ENCODE measurements at regions not wholly inside any gene's neighbourhood (a gene's known extent, or its start where the extent isn't known, plus 50 kb on each side); places are given as distances from the start of the nearest gene placed in this dataset.
A peak's percentile ranks its signal among the peaks of the same experiment; 100 is the strongest.

DNA sequence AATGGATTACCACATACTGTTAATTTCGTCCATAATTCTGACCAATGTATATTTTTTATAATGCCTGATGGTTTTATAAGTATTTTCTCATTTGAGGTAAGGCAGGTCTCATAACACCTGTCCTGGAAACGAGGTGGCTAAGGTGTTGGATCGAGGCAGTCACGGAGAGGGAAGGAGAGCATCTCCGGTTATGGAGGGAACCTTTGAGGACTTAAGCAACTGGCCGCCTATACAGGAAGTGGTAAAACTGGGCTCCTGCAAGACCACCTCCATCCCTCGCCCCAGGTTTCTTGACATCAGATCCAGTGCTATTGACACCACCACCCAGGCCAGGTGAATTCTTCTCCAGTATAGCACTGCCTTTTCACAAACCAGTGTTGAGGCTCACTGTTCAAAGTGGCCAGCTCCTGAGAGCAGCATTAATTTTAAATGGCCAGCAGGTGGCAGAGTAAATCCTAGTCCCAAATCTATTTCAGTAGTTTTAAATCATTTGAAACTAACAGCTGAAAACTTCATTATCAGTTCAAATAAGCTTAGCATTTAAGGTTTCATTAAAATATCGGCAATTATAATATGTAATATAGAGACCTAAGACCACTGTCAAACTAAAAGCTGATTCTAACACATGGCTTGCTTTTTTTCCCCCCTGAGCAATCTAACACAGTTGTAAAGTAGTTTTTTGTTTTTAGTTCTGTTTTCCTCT lies 100.8 kb downstream of the PPM1A start:
- no peak for DNase-seq (ENCODE audit: low spot score)
- no peak overlapping the region for H3K27ac ChIP-seq (ENCODE audit: poor library complexity, severe bottlenecking)
- no peaks in the 10 kb centered on the region for H3K9me3 ChIP-seq (ENCODE audit: severe bottlenecking)
- TF ChIP-seq, protein P1, sequence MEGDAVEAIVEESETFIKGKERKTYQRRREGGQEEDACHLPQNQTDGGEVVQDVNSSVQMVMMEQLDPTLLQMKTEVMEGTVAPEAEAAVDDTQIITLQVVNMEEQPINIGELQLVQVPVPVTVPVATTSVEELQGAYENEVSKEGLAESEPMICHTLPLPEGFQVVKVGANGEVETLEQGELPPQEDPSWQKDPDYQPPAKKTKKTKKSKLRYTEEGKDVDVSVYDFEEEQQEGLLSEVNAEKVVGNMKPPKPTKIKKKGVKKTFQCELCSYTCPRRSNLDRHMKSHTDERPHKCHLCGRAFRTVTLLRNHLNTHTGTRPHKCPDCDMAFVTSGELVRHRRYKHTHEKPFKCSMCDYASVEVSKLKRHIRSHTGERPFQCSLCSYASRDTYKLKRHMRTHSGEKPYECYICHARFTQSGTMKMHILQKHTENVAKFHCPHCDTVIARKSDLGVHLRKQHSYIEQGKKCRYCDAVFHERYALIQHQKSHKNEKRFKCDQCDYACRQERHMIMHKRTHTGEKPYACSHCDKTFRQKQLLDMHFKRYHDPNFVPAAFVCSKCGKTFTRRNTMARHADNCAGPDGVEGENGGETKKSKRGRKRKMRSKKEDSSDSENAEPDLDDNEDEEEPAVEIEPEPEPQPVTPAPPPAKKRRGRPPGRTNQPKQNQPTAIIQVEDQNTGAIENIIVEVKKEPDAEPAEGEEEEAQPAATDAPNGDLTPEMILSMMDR (IDR thresholded peaks at IDR 0.05; ENCODE audit: poor library complexity, severe bottlenecking): peak; percentile 91
- ATAC-seq (ENCODE audit: low read depth): peak; percentile 64
- H3K4me1 ChIP-seq (ENCODE audit: insufficient read depth, poor library complexity, severe bottlenecking): no peaks in the 10 kb centered on the region
- no peak overlapping the region for H3K4me3 ChIP-seq (ENCODE audit: severe bottlenecking)
- H3K27me3 ChIP-seq (ENCODE audit: insufficient read depth, poor library complexity, severe bottlenecking): peaks cover 16% of the 10 kb centered on the region
- H3K36me3 ChIP-seq (ENCODE audit: low read depth): no peaks in the 10 kb centered on the region

- Histone ChIP-seq H3K36me3 (ENCODE audit: low read depth) (no peaks in the 10 kb centered on the region), H3K27me3 (ENCODE audit: insufficient read depth, poor library complexity, severe bottlenecking) (peaks cover 14% of the 10 kb centered on the region), H3K27ac (ENCODE audit: poor library complexity, severe bottlenecking) (no peak overlapping the region), H3K4me1 (ENCODE audit: insufficient read depth, poor library complexity, severe bottlenecking) (no peaks in the 10 kb centered on the region), H3K9me3 (ENCODE audit: severe bottlenecking) (no peaks in the 10 kb centered on the region), H3K4me3 (ENCODE audit: severe bottlenecking) (no peak overlapping the region)
- TF ChIP-seq, protein P1 (IDR thresholded peaks at IDR 0.05; ENCODE audit: poor library complexity, severe bottlenecking): no peak
- no peak for ATAC-seq (ENCODE audit: low read depth)
- no peak for DNase-seq (ENCODE audit: low spot score)
These were observed 101.3 kb downstream of the PPM1A start for GRCh38 chr14:60350366-60350720.

GRCh38 chr14:60353420-60353819 lies 104.4 kb downstream of the PPM1A start:
- Histone ChIP-seq H3K27me3 (ENCODE audit: insufficient read depth, poor library complexity, severe bottlenecking) (peaks cover 14% of the 10 kb centered on the region), H3K4me1 (ENCODE audit: insufficient read depth, poor library complexity, severe bottlenecking) (no peaks in the 10 kb centered on the region), H3K27ac (ENCODE audit: poor library complexity, severe bottlenecking) (no peak overlapping the region), H3K36me3 (ENCODE audit: low read depth) (no peaks in the 10 kb centered on the region), H3K9me3 (ENCODE audit: severe bottlenecking) (no peaks in the 10 kb centered on the region), H3K4me3 (ENCODE audit: severe bottlenecking) (no peak overlapping the region)
- DNase-seq (ENCODE audit: low spot score) (no peak), ATAC-seq (ENCODE audit: low read depth) (no peak)
- TF ChIP-seq, protein P1 (IDR thresholded peaks at IDR 0.05; ENCODE audit: poor library complexity, severe bottlenecking): no peak

- Histone ChIP-seq H3K4me3 (ENCODE audit: severe bottlenecking) (no peak overlapping the region), H3K9me3 (ENCODE audit: severe bottlenecking) (no peaks in the 10 kb centered on the region), H3K36me3 (ENCODE audit: low read depth) (no peaks in the 10 kb centered on the region), H3K4me1 (ENCODE audit: insufficient read depth, poor library complexity, severe bottlenecking) (no peaks in the 10 kb centered on the region), H3K27ac (ENCODE audit: poor library complexity, severe bottlenecking) (no peak overlapping the region), H3K27me3 (ENCODE audit: insufficient read depth, poor library complexity, severe bottlenecking) (peaks cover 11% of the 10 kb centered on the region)
- DNase-seq (ENCODE audit: low spot score) (no peak), ATAC-seq (ENCODE audit: low read depth) (no peak)
- TF ChIP-seq, protein P1 (IDR thresholded peaks at IDR 0.05; ENCODE audit: poor library complexity, severe bottlenecking): no peak
These were observed 106.7 kb downstream of the PPM1A start for GRCh38 chr14:60355768-60356167.

DNA sequence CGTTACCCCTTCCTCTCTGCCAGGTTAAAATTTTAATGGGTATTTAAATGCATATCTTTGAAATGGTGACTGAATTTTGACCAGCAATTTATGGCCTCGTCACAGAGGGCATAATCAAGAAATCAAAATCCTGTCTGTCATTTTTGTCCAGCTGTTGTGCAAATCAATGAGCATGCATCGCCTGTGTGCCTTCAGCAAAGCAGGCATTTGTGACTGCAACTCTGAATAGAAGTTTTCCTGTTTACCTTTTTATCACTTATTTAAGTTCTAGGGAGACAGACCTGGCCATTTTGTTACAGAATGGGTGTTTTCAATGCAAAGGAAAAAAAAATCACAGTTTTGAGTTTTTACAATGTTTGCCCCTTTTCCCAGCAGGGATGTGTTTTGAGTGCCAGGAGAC lies 107.4 kb downstream of the PPM1A start:
- Histone ChIP-seq H3K27ac (ENCODE audit: poor library complexity, severe bottlenecking) (no peak overlapping the region), H3K4me3 (ENCODE audit: severe bottlenecking) (no peak overlapping the region)
- no peak for DNase-seq (ENCODE audit: low spot score)

More for the DNA sequence above, 107.4 kb downstream of the PPM1A start:
- no peaks in the 10 kb centered on the region for H3K36me3 ChIP-seq (ENCODE audit: low read depth)
- ATAC-seq (ENCODE audit: low read depth): no peak
- H3K27me3 ChIP-seq (ENCODE audit: insufficient read depth, poor library complexity, severe bottlenecking): peaks cover 9% of the 10 kb centered on the region
- TF ChIP-seq, protein P1 (IDR thresholded peaks at IDR 0.05; ENCODE audit: poor library complexity, severe bottlenecking): no peak
- no peaks in the 10 kb centered on the region for H3K9me3 ChIP-seq (ENCODE audit: severe bottlenecking)
- no peaks in the 10 kb centered on the region for H3K4me1 ChIP-seq (ENCODE audit: insufficient read depth, poor library complexity, severe bottlenecking)

All from RWPE2 (cell line).